KMS-11 (cell line): ENCODE measurements at regions not wholly inside any gene's neighbourhood (a gene's known extent, or its start where the extent isn't known, plus 50 kb on each side); places are given as distances from the start of the nearest gene placed in this dataset.

ENCODE experiments used
- H2AFZ ChIP-seq: fragments of 200-600 bp; sonication (generic); 2 replicates; pipeline ENCODE4 v1.6.1; 2016; ENCODE audit warnings: antibody characterized with exemption, mixed run types, low read depth
- H3K27ac ChIP-seq: fragments of 200-600 bp; sonication (generic); 2 replicates; pipeline ENCODE4 v1.6.1; 2016; ENCODE audit warnings: mild to moderate bottlenecking, mixed run types
- H3K27me3 ChIP-seq: fragments of 200-600 bp; sonication (generic); 2 replicates; pipeline ENCODE4 v1.6.1; 2017; ENCODE audit warnings: mild to moderate bottlenecking, low read depth, mixed run types, moderate library complexity; ENCODE audit not compliant: insufficient read depth
- H3K36me3 ChIP-seq: fragments of 200-600 bp; sonication (generic); 2 replicates; pipeline ENCODE4 v1.6.1; 2017; ENCODE audit warnings: mild to moderate bottlenecking, mixed run types; ENCODE audit not compliant: insufficient read depth
- H3K4me1 ChIP-seq: fragments of 200-600 bp; sonication (generic); 2 replicates; pipeline ENCODE4 v1.6.1; 2016; ENCODE audit warnings: mild to moderate bottlenecking, low read depth, mixed run types; ENCODE audit not compliant: poor library complexity, severe bottlenecking
- H3K4me2 ChIP-seq: fragments of 200-600 bp; sonication (generic); 2 replicates; pipeline ENCODE4 v1.7.0; 2016; ENCODE audit warnings: mild to moderate bottlenecking, mixed run types
- H3K4me3 ChIP-seq: fragments of 200-600 bp; sonication (generic); IDR thresholded peaks from 2 replicates; pipeline ENCODE4 v1.6.1; 2017; ENCODE audit warnings: low read depth, low read length, mixed read lengths; ENCODE audit not compliant: insufficient read depth
- H3K79me2 ChIP-seq: fragments of 200-600 bp; sonication (generic); 2 replicates; pipeline ENCODE4 v1.6.1; 2016; ENCODE audit warnings: low read depth, mixed run types; ENCODE audit not compliant: insufficient read depth
- H3K9ac ChIP-seq: fragments of 200-600 bp; sonication (generic); 2 replicates; pipeline ENCODE4 v1.6.1; 2016; ENCODE audit warnings: mild to moderate bottlenecking, mixed run types
- H4K20me1 ChIP-seq: fragments of 200-600 bp; sonication (generic); 2 replicates; pipeline ENCODE4 v1.6.1; 2016; ENCODE audit warnings: mild to moderate bottlenecking, mixed run types; ENCODE audit not compliant: insufficient read depth
- TF ChIP-seq, protein P1 (sequence below): fragments of 200-600 bp; sonication (generic); conservative IDR thresholded peaks from 2 replicates; pipeline ENCODE4 v1.6.1; 2017; ENCODE audit warnings: low read depth, mild to moderate bottlenecking, antibody characterized with exemption, low read length, moderate library complexity, mixed read lengths

DNA sequence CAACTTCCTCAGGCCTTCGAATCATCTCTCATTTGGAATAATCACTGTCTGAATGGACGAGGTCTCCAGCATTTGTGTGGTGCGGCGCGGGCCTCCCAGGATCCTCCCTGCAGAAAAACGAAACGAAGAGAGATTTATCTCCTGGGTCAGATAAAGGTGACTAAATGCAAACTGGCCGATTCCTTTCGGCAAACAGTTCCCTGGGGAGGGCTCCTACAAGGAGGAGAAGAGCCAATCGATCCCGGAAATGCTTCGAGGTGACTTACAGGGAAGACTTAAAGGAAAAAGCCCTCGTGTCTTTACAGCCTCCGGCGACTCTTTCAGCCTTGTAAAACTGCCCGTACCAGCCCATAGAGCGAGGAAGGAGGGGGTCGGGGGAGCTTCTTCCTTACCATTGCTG lies 126.5 kb downstream of the MIAT start:
- H3K36me3 ChIP-seq, result no peaks in the 10 kb centered on the region
- no peaks in the 10 kb centered on the region for H3K79me2 ChIP-seq

DNA sequence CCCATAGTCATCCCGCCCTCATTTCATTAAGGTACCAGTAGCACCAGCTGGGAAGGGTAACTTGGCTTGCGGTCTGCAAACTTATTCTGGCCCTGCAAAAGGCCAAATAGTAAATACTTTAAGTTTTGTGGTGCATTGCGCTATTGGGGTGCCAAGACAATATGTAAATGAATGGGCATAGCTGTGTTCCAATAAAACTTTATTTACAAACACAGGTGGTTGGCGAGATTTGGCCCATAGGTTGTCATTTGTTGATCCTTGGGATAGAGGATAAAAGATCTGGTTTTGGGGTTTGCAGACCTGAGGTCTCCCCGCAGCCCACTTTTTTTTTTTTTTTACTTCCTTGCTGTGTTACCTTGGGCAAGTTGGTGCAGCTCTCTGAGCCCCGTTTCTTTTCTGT lies 127.4 kb downstream of the MIAT start:
- H3K4me3 ChIP-seq, result no peak overlapping the region
- no peak overlapping the region for H3K9ac ChIP-seq
- H3K4me2 ChIP-seq, result no peak overlapping the region
- no peaks in the 10 kb centered on the region for H3K27me3 ChIP-seq
- H4K20me1 ChIP-seq, result no peaks in the 10 kb centered on the region
- peaks cover 15% of the 10 kb centered on the region for H3K4me1 ChIP-seq
- no peak overlapping the region for H3K27ac ChIP-seq
- no peaks in the 10 kb centered on the region for H3K79me2 ChIP-seq
- TF ChIP-seq, protein P1, sequence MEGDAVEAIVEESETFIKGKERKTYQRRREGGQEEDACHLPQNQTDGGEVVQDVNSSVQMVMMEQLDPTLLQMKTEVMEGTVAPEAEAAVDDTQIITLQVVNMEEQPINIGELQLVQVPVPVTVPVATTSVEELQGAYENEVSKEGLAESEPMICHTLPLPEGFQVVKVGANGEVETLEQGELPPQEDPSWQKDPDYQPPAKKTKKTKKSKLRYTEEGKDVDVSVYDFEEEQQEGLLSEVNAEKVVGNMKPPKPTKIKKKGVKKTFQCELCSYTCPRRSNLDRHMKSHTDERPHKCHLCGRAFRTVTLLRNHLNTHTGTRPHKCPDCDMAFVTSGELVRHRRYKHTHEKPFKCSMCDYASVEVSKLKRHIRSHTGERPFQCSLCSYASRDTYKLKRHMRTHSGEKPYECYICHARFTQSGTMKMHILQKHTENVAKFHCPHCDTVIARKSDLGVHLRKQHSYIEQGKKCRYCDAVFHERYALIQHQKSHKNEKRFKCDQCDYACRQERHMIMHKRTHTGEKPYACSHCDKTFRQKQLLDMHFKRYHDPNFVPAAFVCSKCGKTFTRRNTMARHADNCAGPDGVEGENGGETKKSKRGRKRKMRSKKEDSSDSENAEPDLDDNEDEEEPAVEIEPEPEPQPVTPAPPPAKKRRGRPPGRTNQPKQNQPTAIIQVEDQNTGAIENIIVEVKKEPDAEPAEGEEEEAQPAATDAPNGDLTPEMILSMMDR, result no peak
- no peaks in the 10 kb centered on the region for H3K36me3 ChIP-seq
- H2AFZ ChIP-seq, result no peak overlapping the region

More for the DNA sequence above, 126.5 kb downstream of the MIAT start:
- peaks cover 15% of the 10 kb centered on the region for H3K4me1 ChIP-seq
- H3K27ac ChIP-seq, result no peak overlapping the region
- H3K4me3 ChIP-seq, result no peak overlapping the region
- H2AFZ ChIP-seq, result no peak overlapping the region
- H3K4me2 ChIP-seq, result no peak overlapping the region
- H3K9ac ChIP-seq, result no peak overlapping the region
- no peaks in the 10 kb centered on the region for H3K27me3 ChIP-seq
- no peaks in the 10 kb centered on the region for H4K20me1 ChIP-seq
- TF ChIP-seq, protein P1, result no peak

DNA sequence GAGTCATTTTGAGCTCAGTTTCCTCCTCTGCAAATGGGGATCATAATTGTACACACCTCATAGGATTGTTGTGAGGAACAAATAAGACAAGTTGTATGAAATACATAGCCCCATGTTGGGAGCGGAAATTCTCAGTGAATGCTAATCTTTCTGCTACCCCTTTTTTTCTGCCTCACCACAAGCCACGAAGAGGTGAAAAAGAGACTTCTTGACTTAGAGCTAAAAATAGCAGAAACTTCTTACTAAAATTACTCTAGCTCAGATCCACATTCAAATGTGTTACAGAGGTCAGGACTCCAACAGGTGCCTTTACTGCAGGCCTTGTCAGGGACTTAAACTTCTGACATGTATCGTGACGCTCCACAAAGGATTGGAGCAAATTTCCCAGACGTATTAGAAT lies 128.5 kb downstream of the MIAT start:
- Histone ChIP-seq H2AFZ (no peak overlapping the region), H3K4me3 (no peak overlapping the region), H3K27ac (no peak overlapping the region), H3K4me2 (peak overlapping the region; percentile 17; the same call in 1 of the 2 replicates), H3K79me2 (no peaks in the 10 kb centered on the region), H3K36me3 (no peaks in the 10 kb centered on the region), H3K27me3 (no peaks in the 10 kb centered on the region), H3K4me1 (peaks cover 15% of the 10 kb centered on the region), H4K20me1 (no peaks in the 10 kb centered on the region), H3K9ac (no peak overlapping the region)
- TF ChIP-seq, protein P1, result no peak

DNA sequence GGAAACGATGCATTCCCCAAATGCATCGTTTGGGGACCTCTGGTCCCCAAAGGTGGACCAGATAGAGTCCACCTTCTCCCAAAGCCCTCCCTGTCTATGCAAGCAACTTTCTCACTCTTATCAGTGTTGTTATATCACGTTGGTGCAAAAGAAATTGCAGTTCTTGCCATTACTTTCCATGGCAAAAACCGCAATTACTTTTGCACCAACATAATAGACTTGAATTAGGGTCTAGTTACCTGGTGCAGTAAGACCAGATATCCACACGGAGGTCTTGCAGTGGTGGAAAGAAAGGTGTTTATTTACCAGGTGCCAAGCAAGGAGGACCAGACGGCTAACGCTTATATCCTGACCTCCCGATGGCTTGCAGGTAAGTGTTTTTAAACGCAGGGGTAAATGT lies 129.0 kb downstream of the MIAT start:
- Histone ChIP-seq H3K79me2 (no peaks in the 10 kb centered on the region), H3K4me2 (peak overlapping the region; percentile 17; the same call in 1 of the 2 replicates)

More for the DNA sequence above, 129.0 kb downstream of the MIAT start:
- H3K9ac ChIP-seq, result no peak overlapping the region
- no peaks in the 10 kb centered on the region for H3K36me3 ChIP-seq
- no peak overlapping the region for H2AFZ ChIP-seq
- peaks cover 15% of the 10 kb centered on the region for H3K4me1 ChIP-seq
- H3K27ac ChIP-seq, result no peak overlapping the region
- H4K20me1 ChIP-seq, result no peaks in the 10 kb centered on the region
- H3K4me3 ChIP-seq, result no peak overlapping the region
- no peaks in the 10 kb centered on the region for H3K27me3 ChIP-seq
- TF ChIP-seq, protein P1, result no peak
